Esophagus (tissue), 2 donors: ENCODE measurements at regions not wholly inside any gene's neighbourhood (a gene's known extent, or its start where the extent isn't known, plus 50 kb on each side); places are given as distances from the start of the nearest gene placed in this dataset.
"Not testable (repeated sequence)": the region's sequence is repeated elsewhere in the genome, so short reads cannot be mapped to it uniquely, and the experiment has no call there.

ENCODE experiments used
- H3K27ac ChIP-seq, 2 donors: one replicate each; pipeline ENCODE4 v1.5.1; 2013; ENCODE audit warnings: low read depth in 2 of 2, mild to moderate bottlenecking in 2 of 2, inconsistent platforms in 1 of 2, low read length in 1 of 2, moderate library complexity in 1 of 2
- H3K27me3 ChIP-seq, 2 donors: one replicate each; pipeline ENCODE4 v1.6.1; 2013; ENCODE audit warnings: low read length in 2 of 2, control low read depth in 1 of 2, mild to moderate bottlenecking in 1 of 2; ENCODE audit not compliant: insufficient read depth in 2 of 2, control insufficient read depth in 1 of 2
- H3K36me3 ChIP-seq, 2 donors: one replicate each; pipeline ENCODE4 v1.6.1; 2013; ENCODE audit warnings: low read length in 1 of 2; ENCODE audit not compliant: control insufficient read depth in 2 of 2, insufficient read depth in 2 of 2
- H3K4me1 ChIP-seq, 2 donors: one replicate each; pipeline ENCODE4 v1.6.1; 2013; ENCODE audit warnings: low read length in 1 of 2; ENCODE audit not compliant: control insufficient read depth in 2 of 2, insufficient read depth in 2 of 2
- H3K4me3 ChIP-seq, 2 donors: one replicate each; pipeline ENCODE4 v1.5.1; 2013; ENCODE audit warnings: low read length in 2 of 2, mild to moderate bottlenecking in 2 of 2, low read depth in 1 of 2, moderate library complexity in 1 of 2
- H3K9me3 ChIP-seq, 2 donors: one replicate each; pipeline ENCODE4 v1.6.1; 2013; ENCODE audit warnings: mild to moderate bottlenecking in 2 of 2, low read depth in 1 of 2, low read length in 1 of 2, moderate library complexity in 1 of 2; ENCODE audit not compliant: control insufficient read depth in 2 of 2, insufficient read depth in 1 of 2
- WGBS, 2 donors: extraction: QIAGEN DNeasy Blood & Tissue Kit; methylation state at CpG; one replicate each; pipeline ENCODE4 v1.1.7; 2013; 5-methylcytosine and 5-hydroxymethylcytosine counted together
- donor health status: healthy with polysubstance abuse.
- donor health status: Bipolar disorder and iron deficiency.

- not testable (repeated sequence) for H3K36me3 ChIP-seq, H3K4me1 ChIP-seq, H3K27ac ChIP-seq, H3K27me3 ChIP-seq, H3K9me3 ChIP-seq, H3K4me3 ChIP-seq
- WGBS, 2 donors, result 31 to 53% methylated on average over 8 to 10 of the region's 11 CpGs
Measured at GRCh38 chr12:8282181-8282580, 54.8 kb upstream of the FAM90A1 start.

- not testable (repeated sequence) for H3K27me3 ChIP-seq, H3K4me3 ChIP-seq, H3K4me1 ChIP-seq, H3K9me3 ChIP-seq, H3K36me3 ChIP-seq
- 51 to 57% methylated on average over 10 of the region's 10 CpGs for WGBS, 2 donors
- peak overlapping the region in 1 of 2 donors; percentile 4 for H3K27ac ChIP-seq
Measured at GRCh38 chr12:8285681-8286080, 58.3 kb upstream of the FAM90A1 start.

GRCh38 chr12:8291764-8292163 lies 64.3 kb upstream of the FAM90A1 start:
- not testable (repeated sequence) for H3K27me3 ChIP-seq, H3K36me3 ChIP-seq, H3K4me3 ChIP-seq, H3K4me1 ChIP-seq, H3K9me3 ChIP-seq, H3K27ac ChIP-seq
- WGBS, 2 donors, result 89 to 90% methylated on average over 11 of the region's 11 CpGs

GRCh38 chr12:8294662-8295061 lies 67.2 kb upstream of the FAM90A1 start:
- WGBS, 2 donors, result 80 to 84% methylated on average over 6 of the region's 7 CpGs
- not testable (repeated sequence) for H3K4me1 ChIP-seq, H3K9me3 ChIP-seq, H3K27ac ChIP-seq, H3K36me3 ChIP-seq, H3K4me3 ChIP-seq, H3K27me3 ChIP-seq

GRCh38 chr12:8308611-8309010 lies 81.2 kb upstream of the FAM90A1 start:
- H3K4me1 ChIP-seq, H3K9me3 ChIP-seq, H3K27me3 ChIP-seq, H3K27ac ChIP-seq, H3K36me3 ChIP-seq, H3K4me3 ChIP-seq: not testable (repeated sequence)
- WGBS, 2 donors, result 47 to 51% methylated on average over 8 to 9 of the region's 10 CpGs

GRCh38 chr12:8315997-8316396 lies 88.6 kb upstream of the FAM90A1 start:
- H3K27me3 ChIP-seq, H3K27ac ChIP-seq, H3K4me1 ChIP-seq, H3K36me3 ChIP-seq, H3K4me3 ChIP-seq, H3K9me3 ChIP-seq: not testable (repeated sequence)
- 86 to 92% methylated on average over 4 of the region's 4 CpGs for WGBS, 2 donors

DNA sequence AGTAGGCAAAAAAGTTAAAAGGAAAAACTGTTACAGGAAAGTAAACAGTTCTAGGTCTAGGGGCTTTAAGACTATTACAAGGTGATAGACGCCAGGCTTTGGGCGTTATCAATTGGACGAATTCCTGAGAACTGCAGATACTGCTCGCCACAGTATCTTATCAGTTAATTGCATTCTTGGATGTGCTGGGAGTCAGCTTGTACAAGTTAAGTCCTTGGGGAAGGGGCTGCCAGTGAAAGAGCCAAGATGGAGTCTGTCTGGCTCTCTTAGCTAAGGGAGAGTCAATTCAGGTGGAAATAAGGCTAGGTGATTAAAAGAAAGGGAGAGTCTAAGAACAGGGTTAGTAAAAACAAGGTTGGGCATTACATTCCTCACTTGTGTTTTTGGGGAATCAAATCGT lies 90.3 kb upstream of the FAM90A1 start:
- H3K36me3 ChIP-seq, H3K4me1 ChIP-seq, H3K27ac ChIP-seq, H3K27me3 ChIP-seq, H3K9me3 ChIP-seq, H3K4me3 ChIP-seq: not testable (repeated sequence)
- 58 to 72% methylated on average over 5 of the region's 5 CpGs for WGBS, 2 donors

DNA sequence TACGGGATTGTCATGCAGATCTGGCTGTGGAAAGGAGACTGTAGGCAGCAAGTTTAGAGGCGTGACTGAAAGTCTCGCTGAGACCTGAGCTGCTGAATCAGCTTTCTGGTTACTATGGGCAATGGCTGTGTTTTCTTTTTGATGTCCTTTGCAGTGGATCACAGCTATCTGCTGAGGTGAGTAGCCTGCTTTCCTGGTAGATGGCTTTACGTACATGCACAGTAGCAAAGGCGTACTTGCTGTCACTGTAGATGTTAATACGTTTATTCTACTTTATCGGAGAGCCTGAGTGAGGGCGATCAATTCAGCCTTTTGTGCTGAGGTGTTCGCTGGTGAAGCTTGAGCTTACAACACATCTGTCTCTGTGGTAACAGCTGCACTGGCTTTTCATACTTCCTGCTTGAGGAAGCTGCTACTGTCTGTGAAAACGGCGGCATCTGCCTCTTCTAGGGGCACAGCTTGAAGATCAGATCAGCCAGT lies 92.9 kb upstream of the FAM90A1 start:
- not testable (repeated sequence) for H3K9me3 ChIP-seq, H3K27me3 ChIP-seq, H3K36me3 ChIP-seq, H3K4me1 ChIP-seq, H3K27ac ChIP-seq, H3K4me3 ChIP-seq
- 14 to 23% methylated on average over 11 of the region's 11 CpGs for WGBS, 2 donors

GRCh38 chr12:8320791-8321370 lies 93.5 kb upstream of the FAM90A1 start:
- H3K27me3 ChIP-seq, H3K4me3 ChIP-seq, H3K4me1 ChIP-seq, H3K27ac ChIP-seq, H3K9me3 ChIP-seq, H3K36me3 ChIP-seq: not testable (repeated sequence)
- 63 to 70% methylated on average over 6 to 7 of the region's 7 CpGs for WGBS, 2 donors

GRCh38 chr12:8325145-8325839 lies 97.9 kb upstream of the FAM90A1 start:
- not testable (repeated sequence) for H3K4me1 ChIP-seq, H3K36me3 ChIP-seq, H3K4me3 ChIP-seq, H3K27me3 ChIP-seq, H3K9me3 ChIP-seq, H3K27ac ChIP-seq
- WGBS, 2 donors, result 72 to 84% methylated on average over 3 of the region's 4 CpGs
